Mesenchymal stem cell (in vitro differentiated cells and primary cell): ENCODE measurements at regions not wholly inside any gene's neighbourhood (a gene's known extent, or its start where the extent isn't known, plus 50 kb on each side); places are given as distances from the start of the nearest gene placed in this dataset.

Source experiments
- DNase-seq: peaks from one replicate; pipeline ENCODE4 v3.0.0-alpha.2; 2013
- H2AFZ ChIP-seq: one replicate; pipeline ENCODE4 v1.6.1; 2013; ENCODE audit warnings: low read depth, mild to moderate bottlenecking, control low read depth, inconsistent platforms, low read length, moderate library complexity
- H2AK5ac ChIP-seq: 2 replicates; pipeline ENCODE4 v1.6.1; 2013; ENCODE audit warnings: low read length, moderate library complexity, mild to moderate bottlenecking, inconsistent platforms; ENCODE audit not compliant: severe bottlenecking
- H2BK120ac ChIP-seq: one replicate; pipeline ENCODE4 v1.6.1; 2013; ENCODE audit warnings: low read depth, mild to moderate bottlenecking, inconsistent platforms, low read length, moderate library complexity
- H2BK12ac ChIP-seq, 2 experiments: one replicate each; pipeline ENCODE4 v1.6.1; 2013; ENCODE audit warnings: inconsistent platforms in 2 of 2, low read length in 2 of 2, mild to moderate bottlenecking in 2 of 2, moderate library complexity in 2 of 2, control low read depth in 1 of 2
- H2BK15ac ChIP-seq: one replicate; pipeline ENCODE4 v1.6.1; 2013; ENCODE audit warnings: mild to moderate bottlenecking, low read depth, inconsistent platforms; ENCODE audit not compliant: poor library complexity, severe bottlenecking
- H2BK5ac ChIP-seq: 2 replicates; pipeline ENCODE4 v1.6.1; 2013; ENCODE audit warnings: low read depth, mild to moderate bottlenecking, low read length, control low read depth, inconsistent platforms; ENCODE audit not compliant: poor library complexity, severe bottlenecking
- H3K14ac ChIP-seq, 2 experiments: one replicate each; pipeline ENCODE4 v1.6.1; 2013; ENCODE audit warnings: inconsistent platforms in 2 of 2, low read length in 2 of 2, control low read depth in 1 of 2, mild to moderate bottlenecking in 1 of 2, moderate library complexity in 1 of 2
- H3K18ac ChIP-seq, 2 experiments: one replicate each; pipeline ENCODE4 v1.6.1; 2013; ENCODE audit warnings: inconsistent platforms in 2 of 2, low read length in 2 of 2, control low read depth in 1 of 2, low read depth in 1 of 2, mild to moderate bottlenecking in 1 of 2
- H3K23ac ChIP-seq, 2 experiments: one replicate each; pipeline ENCODE4 v1.6.1; 2013; ENCODE audit warnings: inconsistent platforms in 2 of 2, low read length in 2 of 2, mild to moderate bottlenecking in 2 of 2, moderate library complexity in 2 of 2, control low read depth in 1 of 2
- H3K27ac ChIP-seq: 2 replicates; pipeline ENCODE4 v1.5.1; 2013; ENCODE audit warnings: mild to moderate bottlenecking, moderate library complexity, low read length, control low read depth, inconsistent platforms; ENCODE audit not compliant: poor library complexity, severe bottlenecking
- H3K27me3 ChIP-seq, 2 experiments: 2 replicates each; pipeline versions ENCODE4 v1.6.1 to v1.7.0; 2013; ENCODE audit warnings: low read length in 2 of 2, mild to moderate bottlenecking in 2 of 2, moderate library complexity in 2 of 2, control low read depth in 1 of 2, inconsistent platforms in 1 of 2; ENCODE audit not compliant: control insufficient read depth in 1 of 2, insufficient read depth in 1 of 2
- H3K36me3 ChIP-seq, 2 experiments: 2 replicates each; pipeline versions ENCODE4 v1.6.1 to v1.7.0; 2013; ENCODE audit warnings: low read length in 2 of 2, control low read depth in 1 of 2, inconsistent platforms in 1 of 2, low read depth in 1 of 2, mild to moderate bottlenecking in 1 of 2; ENCODE audit not compliant: insufficient read depth in 2 of 2, control insufficient read depth in 1 of 2
- H3K4ac ChIP-seq, 2 experiments: one replicate each; pipeline ENCODE4 v1.6.1; 2013; ENCODE audit warnings: inconsistent platforms in 2 of 2, low read length in 2 of 2, mild to moderate bottlenecking in 2 of 2, moderate library complexity in 2 of 2, control low read depth in 1 of 2, low read depth in 1 of 2
- H3K4me1 ChIP-seq: 2 replicates; pipeline ENCODE4 v1.6.1; 2013; ENCODE audit warnings: low read depth, low read length, control low read depth; ENCODE audit not compliant: control insufficient read depth, insufficient read depth
- H3K4me2 ChIP-seq: 2 replicates; pipeline ENCODE4 v1.6.1; 2013; ENCODE audit warnings: low read length, mild to moderate bottlenecking, inconsistent platforms; ENCODE audit not compliant: poor library complexity, severe bottlenecking
- H3K4me3 ChIP-seq, 2 experiments: 2 replicates each; pipeline versions ENCODE4 v1.5.1 to v1.7.0; 2013; ENCODE audit warnings: low read length in 2 of 2, mild to moderate bottlenecking in 2 of 2, control low read depth in 1 of 2, low read depth in 1 of 2; ENCODE audit not compliant: insufficient read depth in 1 of 2
- H3K79me1 ChIP-seq: replicated peaks from 2 replicates; pipeline ENCODE4 v1.6.1; 2013; ENCODE audit warnings: mild to moderate bottlenecking, control low read depth, low read length, inconsistent platforms; ENCODE audit not compliant: poor library complexity, severe bottlenecking
- H3K9ac ChIP-seq: 2 replicates; pipeline ENCODE4 v1.7.0; 2013; ENCODE audit warnings: mild to moderate bottlenecking, low read length, moderate library complexity
- H3K9me3 ChIP-seq: 2 replicates; pipeline ENCODE4 v1.7.0; 2013; ENCODE audit warnings: mild to moderate bottlenecking, low read length; ENCODE audit not compliant: control insufficient read depth
- H4K8ac ChIP-seq: one replicate; pipeline ENCODE4 v1.6.1; 2013; ENCODE audit warnings: inconsistent platforms, mild to moderate bottlenecking, low read length, moderate library complexity
- H4K91ac ChIP-seq: one replicate; pipeline ENCODE4 v1.6.1; 2013; ENCODE audit warnings: mild to moderate bottlenecking, low read length, inconsistent platforms
- WGBS: methylation state at CpG from one replicate; pipeline ENCODE4 v1.1.7; 2013; ENCODE audit warnings: mixed read lengths; 5-methylcytosine and 5-hydroxymethylcytosine counted together

GRCh38 chr7:84294847-84295455 lies 100.4 kb upstream of the SEMA3A start:
- no peak overlapping the region for H3K14ac ChIP-seq
- no peak overlapping the region for H2BK12ac ChIP-seq
- no peak overlapping the region for H4K8ac ChIP-seq
- H3K23ac ChIP-seq, result no peak overlapping the region
- H3K4me3 ChIP-seq, result no peak overlapping the region
- H3K36me3 ChIP-seq, result no peaks in the 10 kb centered on the region
- H2BK5ac ChIP-seq, result no peak overlapping the region
- H2BK15ac ChIP-seq, result no peak overlapping the region
- no peak for DNase-seq
- no peak overlapping the region for H3K9ac ChIP-seq
- no peak overlapping the region for H3K18ac ChIP-seq
- H2AFZ ChIP-seq, result no peak overlapping the region
- H3K27ac ChIP-seq, result no peak overlapping the region
- no peak overlapping the region for H2AK5ac ChIP-seq
- no peaks in the 10 kb centered on the region for H3K27me3 ChIP-seq
- H3K4me2 ChIP-seq, result no peak overlapping the region
- H3K4ac ChIP-seq, result no peak overlapping the region
- H3K4me1 ChIP-seq, result no peaks in the 10 kb centered on the region
- no peak overlapping the region for H4K91ac ChIP-seq
- H3K9me3 ChIP-seq, result no peaks in the 10 kb centered on the region
- no peak overlapping the region for H2BK120ac ChIP-seq
- H3K79me1 ChIP-seq, result no peaks in the 10 kb centered on the region
- 100% methylated on average over 1 of the region's 1 CpG for WGBS

- no peak overlapping the region for H3K14ac ChIP-seq
- H3K36me3 ChIP-seq, result no peaks in the 10 kb centered on the region
- H4K91ac ChIP-seq, result no peak overlapping the region
- H2BK120ac ChIP-seq, result no peak overlapping the region
- no peak for DNase-seq
- no peak overlapping the region for H3K18ac ChIP-seq
- no peak overlapping the region for H2BK15ac ChIP-seq
- no peak overlapping the region for H3K4me3 ChIP-seq
- H3K27me3 ChIP-seq, result no peaks in the 10 kb centered on the region
- no peak overlapping the region for H2AFZ ChIP-seq
- H2BK12ac ChIP-seq, result no peak overlapping the region
- no peak overlapping the region for H3K23ac ChIP-seq
- H3K79me1 ChIP-seq, result no peaks in the 10 kb centered on the region
- H3K9me3 ChIP-seq, result no peaks in the 10 kb centered on the region
- WGBS, result no CpG with 5 or more reads among the region's 2 CpGs
- H3K4ac ChIP-seq, result no peak overlapping the region
- no peak overlapping the region for H3K27ac ChIP-seq
- no peak overlapping the region for H4K8ac ChIP-seq
- H2BK5ac ChIP-seq, result no peak overlapping the region
- H2AK5ac ChIP-seq, result no peak overlapping the region
- no peaks in the 10 kb centered on the region for H3K4me1 ChIP-seq
- no peak overlapping the region for H3K9ac ChIP-seq
- no peak overlapping the region for H3K4me2 ChIP-seq
Measured at GRCh38 chr7:84294391-84294790, 99.8 kb upstream of the SEMA3A start.

- Histone ChIP-seq H3K4me3 (no peak overlapping the region), H2BK120ac (no peak overlapping the region), H3K36me3 (no peaks in the 10 kb centered on the region), H4K8ac (no peak overlapping the region), H3K27ac (no peak overlapping the region), H4K91ac (no peak overlapping the region), H3K79me1 (no peaks in the 10 kb centered on the region), H2BK5ac (no peak overlapping the region), H3K4me2 (no peak overlapping the region), H3K9me3 (no peaks in the 10 kb centered on the region), H3K9ac (no peak overlapping the region), H3K23ac (no peak overlapping the region), H2BK12ac (no peak overlapping the region), H2AK5ac (no peak overlapping the region), H3K4ac (no peak overlapping the region), H3K14ac (no peak overlapping the region), H3K4me1 (no peaks in the 10 kb centered on the region), H3K18ac (no peak overlapping the region), H3K27me3 (no peaks in the 10 kb centered on the region), H2AFZ (no peak overlapping the region), H2BK15ac (no peak overlapping the region)
- DNase-seq, result no peak
- 79% methylated on average over 2 of the region's 2 CpGs for WGBS
Measured at GRCh38 chr7:84291756-84292155, 97.2 kb upstream of the SEMA3A start.

- Histone ChIP-seq H3K4me3 (no peak overlapping the region), H3K9ac (no peak overlapping the region), H3K9me3 (no peaks in the 10 kb centered on the region), H4K91ac (no peak overlapping the region), H3K36me3 (no peaks in the 10 kb centered on the region), H2AK5ac (no peak overlapping the region), H3K4ac (no peak overlapping the region), H2AFZ (no peak overlapping the region), H2BK15ac (no peak overlapping the region), H3K23ac (no peak overlapping the region), H4K8ac (no peak overlapping the region), H3K4me1 (no peaks in the 10 kb centered on the region), H3K79me1 (no peaks in the 10 kb centered on the region), H2BK5ac (no peak overlapping the region), H3K4me2 (no peak overlapping the region), H2BK12ac (no peak overlapping the region), H3K27me3 (no peaks in the 10 kb centered on the region), H3K14ac (no peak overlapping the region), H2BK120ac (no peak overlapping the region), H3K27ac (no peak overlapping the region), H3K18ac (no peak overlapping the region)
- no peak for DNase-seq
- WGBS, result 100% methylated on average over 2 of the region's 2 CpGs
Measured at GRCh38 chr7:84283798-84284197, 89.2 kb upstream of the SEMA3A start.
